ENCODE measurements at regions not wholly inside any gene's neighbourhood (a gene's known extent, or its start where the extent isn't known, plus 50 kb on each side); places are given as distances from the start of the nearest gene placed in this dataset.

DNA sequence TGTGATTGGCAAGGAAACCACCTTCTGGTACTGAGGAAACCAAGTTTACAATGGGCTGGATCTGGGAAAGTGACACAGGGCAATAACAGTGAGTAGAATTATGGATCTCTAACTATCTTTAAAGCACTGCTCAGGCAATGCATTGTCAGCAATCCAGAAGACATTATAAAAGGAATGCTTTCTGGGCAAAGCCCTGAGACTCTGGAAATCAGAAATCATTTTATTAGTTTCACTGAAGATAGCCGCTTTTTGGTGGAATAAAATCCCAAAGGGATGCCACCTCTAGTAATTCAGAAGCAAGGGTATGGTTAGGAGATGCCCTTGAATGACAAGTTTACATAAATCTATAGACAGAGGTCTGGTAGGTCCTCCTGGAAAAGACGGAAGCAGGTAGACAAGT is 211.1 kb downstream of the DMRT2 start:
- Histone ChIP-seq H3K9me3 (replicated peaks) (no peaks in the 10 kb centered on the region), H3K27ac (no peak overlapping the region), H3K27me3 (replicated peaks) (no peaks in the 10 kb centered on the region), H3K36me3 (no peaks in the 10 kb centered on the region), H3K4me1 (replicated peaks) (no peaks in the 10 kb centered on the region), H3K4me3 (no peak overlapping the region)
- no peak for DNase-seq (ENCODE audit: low read depth in 1 of 2, low spot score in 2 of 2)

DNA sequence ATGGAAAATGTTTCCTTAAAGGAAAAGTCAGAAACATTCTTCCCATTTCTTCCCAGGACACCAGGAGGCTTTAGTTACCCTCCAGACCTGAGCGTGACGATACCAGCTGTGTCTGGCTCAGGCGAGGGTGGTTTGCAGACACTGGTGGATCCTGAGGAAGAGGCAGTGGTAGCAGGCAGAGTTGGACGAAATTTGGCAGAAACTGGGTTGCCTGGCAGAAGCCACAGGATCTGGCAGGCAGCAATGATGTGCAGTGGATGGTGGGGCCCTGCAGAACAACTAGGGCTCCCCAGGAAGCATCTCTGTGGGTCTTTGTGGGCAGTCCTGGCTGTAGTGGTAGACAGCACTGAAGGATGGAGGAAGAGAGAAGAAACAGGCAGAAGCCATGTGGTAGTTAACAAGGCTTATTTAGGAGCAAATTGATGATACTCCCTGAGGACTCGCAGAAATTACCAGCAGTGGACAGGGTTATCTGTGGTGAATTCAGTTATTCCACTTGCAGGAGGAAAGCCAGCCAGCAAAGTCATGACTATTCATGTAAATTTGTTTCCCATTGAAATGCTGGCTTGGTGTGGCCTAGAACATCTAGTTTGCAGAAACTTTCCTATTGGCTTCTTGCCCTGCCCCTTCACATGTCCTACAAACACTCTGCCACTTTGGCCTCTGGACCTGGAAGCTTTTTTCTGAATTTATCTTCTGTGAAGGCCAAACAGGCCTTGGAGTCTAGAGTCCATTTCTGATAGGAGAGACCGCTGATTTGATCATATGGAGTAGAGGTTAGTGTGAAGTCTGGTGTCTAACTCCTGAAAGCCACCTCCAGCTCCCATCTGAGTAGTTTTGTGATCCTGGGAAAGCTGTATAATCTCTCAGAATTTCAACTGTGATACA is 212.0 kb downstream of the DMRT2 start:
- H3K4me1 ChIP-seq (replicated peaks) = no peaks in the 10 kb centered on the region
- no peak overlapping the region for H3K27ac ChIP-seq
- no peak for DNase-seq (ENCODE audit: low read depth in 1 of 2, low spot score in 2 of 2)
- H3K9me3 ChIP-seq (replicated peaks) = no peaks in the 10 kb centered on the region
- no peak overlapping the region for H3K4me3 ChIP-seq
- H3K27me3 ChIP-seq (replicated peaks) = no peaks in the 10 kb centered on the region
- no peaks in the 10 kb centered on the region for H3K36me3 ChIP-seq

DNA sequence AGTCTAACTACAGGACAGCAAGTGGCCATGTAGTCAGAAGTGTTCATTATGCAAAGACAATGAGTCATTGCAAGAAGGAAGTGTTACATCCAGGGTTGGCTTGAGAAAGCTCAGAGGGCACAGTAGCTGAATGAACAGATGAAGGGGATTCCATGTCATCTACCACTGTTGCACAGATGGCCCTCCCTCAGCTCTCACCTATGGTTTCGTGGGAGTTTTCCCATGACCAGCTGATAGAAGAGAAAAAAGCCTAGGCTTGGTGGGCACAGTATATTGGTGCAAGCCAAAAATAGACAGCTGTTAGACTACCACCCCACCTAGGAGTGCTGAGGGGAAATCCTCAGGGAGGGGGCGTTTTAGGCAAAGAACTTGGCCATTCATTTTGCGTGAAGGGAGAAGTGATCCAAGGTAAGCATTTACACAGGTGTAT is 217.0 kb downstream of the DMRT2 start:
- Histone ChIP-seq H3K4me3 (no peak overlapping the region), H3K9me3 (replicated peaks) (no peaks in the 10 kb centered on the region), H3K36me3 (no peaks in the 10 kb centered on the region), H3K27ac (no peak overlapping the region), H3K4me1 (replicated peaks) (no peaks in the 10 kb centered on the region), H3K27me3 (replicated peaks) (no peaks in the 10 kb centered on the region)
- no peak for DNase-seq (ENCODE audit: low read depth in 1 of 2, low spot score in 2 of 2)

DNA sequence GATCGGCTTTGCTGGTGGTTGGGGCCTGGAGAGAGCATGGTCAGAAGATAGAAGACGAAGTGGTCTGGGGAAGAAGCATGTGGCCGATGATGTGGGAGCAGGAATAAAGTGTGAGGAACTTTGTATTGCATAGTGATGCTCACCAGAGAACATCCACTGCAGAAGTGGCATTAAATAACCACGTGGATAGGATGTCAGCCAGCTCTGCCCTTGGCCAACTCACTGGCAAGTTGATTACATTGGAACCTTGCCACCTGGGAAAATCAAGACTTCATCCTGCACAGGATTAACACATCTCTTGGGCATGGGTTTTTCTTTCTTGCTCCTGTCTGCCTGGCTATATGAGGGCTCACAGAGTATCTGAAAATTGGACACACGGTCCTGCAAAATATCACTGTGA is 217.4 kb downstream of the DMRT2 start:
- H3K27me3 ChIP-seq (replicated peaks) = no peaks in the 10 kb centered on the region
- no peaks in the 10 kb centered on the region for H3K36me3 ChIP-seq
- no peak overlapping the region for H3K4me3 ChIP-seq
- no peaks in the 10 kb centered on the region for H3K4me1 ChIP-seq (replicated peaks)
- H3K27ac ChIP-seq = no peak overlapping the region
- no peak for DNase-seq (ENCODE audit: low read depth in 1 of 2, low spot score in 2 of 2)
- H3K9me3 ChIP-seq (replicated peaks) = no peaks in the 10 kb centered on the region

DNA sequence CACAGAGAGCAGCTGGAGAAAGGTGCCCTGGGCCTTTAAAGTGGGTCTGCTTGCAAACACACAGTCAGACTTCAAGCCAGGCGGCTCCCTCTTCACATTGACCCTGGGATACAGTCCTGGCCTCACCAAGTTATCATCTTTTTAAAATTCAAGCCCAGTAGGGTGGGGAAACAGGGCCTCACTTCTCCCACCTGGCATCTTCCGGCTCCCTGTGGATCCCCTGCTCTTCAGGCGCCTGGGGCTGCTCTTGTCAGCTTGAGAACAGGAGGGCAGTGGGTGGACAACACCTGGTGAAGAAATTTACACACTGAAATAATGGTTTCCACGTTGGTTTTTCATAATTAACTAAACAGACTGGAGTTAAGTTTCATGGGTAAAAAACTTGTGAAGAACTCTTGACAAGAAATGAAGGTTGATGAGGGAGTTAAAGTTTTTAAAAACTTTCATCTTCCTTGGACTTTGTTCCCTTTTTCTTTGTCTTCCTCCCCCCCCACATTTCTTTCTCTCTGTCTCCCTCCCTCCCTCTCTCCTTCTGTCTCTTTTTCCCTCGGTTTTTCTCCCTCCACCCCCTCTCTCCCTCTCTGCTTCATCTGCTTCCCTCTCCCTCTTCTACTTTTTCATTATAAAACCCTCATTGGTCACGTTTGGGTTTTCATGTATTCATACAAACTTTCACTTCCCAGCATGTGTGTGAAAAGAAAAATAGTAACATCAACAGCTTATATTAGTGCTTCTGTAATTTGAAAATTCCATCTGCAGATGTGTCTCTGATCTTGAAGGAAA is 219.6 kb downstream of the DMRT2 start:
- DNase-seq (ENCODE audit: low read depth in 1 of 2, low spot score in 2 of 2) = no peak
- no peaks in the 10 kb centered on the region for H3K9me3 ChIP-seq (replicated peaks)
- no peak overlapping the region for H3K27ac ChIP-seq
- H3K4me3 ChIP-seq = no peak overlapping the region
- no peaks in the 10 kb centered on the region for H3K27me3 ChIP-seq (replicated peaks)
- H3K4me1 ChIP-seq (replicated peaks) = no peaks in the 10 kb centered on the region
- no peaks in the 10 kb centered on the region for H3K36me3 ChIP-seq

DNA sequence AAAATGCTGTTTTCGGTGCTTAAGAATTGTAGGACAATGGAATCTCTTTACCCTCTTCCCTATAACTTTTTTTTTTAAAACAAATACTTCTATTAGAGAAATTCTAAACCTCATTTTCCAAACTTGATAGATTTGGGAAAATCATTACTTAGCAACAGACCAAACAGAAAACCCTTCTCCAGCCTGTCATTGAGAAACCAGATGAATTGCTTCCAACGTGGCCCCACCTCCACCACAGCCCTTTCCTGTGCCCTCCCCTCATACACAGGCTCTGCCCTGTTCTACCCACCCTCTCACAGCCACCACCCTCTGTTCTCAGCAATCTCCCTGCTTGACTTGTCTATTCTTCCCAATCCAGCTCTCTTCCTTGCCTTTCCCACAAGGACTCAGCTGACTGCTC is 221.2 kb downstream of the DMRT2 start:
- DNase-seq (ENCODE audit: low read depth in 1 of 2, low spot score in 2 of 2) = no peak

DNA sequence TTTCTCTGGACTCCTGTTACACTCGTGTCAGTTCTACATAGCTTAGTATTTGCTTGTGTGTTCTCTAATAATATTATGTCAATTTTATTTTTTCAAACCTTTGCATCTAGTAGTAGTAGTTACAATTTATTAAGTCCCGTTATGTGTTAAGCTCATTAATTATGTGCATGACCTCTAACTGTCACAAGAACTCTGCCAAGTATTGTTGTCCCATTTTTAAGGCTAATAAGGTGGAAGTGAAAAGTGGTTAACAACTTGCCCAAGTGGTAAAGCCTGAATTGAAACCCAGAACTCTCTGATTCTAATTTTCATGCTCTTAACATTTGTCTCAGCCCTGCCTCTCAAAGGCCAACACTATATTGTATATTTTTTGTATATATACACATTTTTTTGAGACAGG is 221.6 kb downstream of the DMRT2 start:
- H3K27me3 ChIP-seq (replicated peaks) = no peaks in the 10 kb centered on the region
- H3K4me1 ChIP-seq (replicated peaks) = no peaks in the 10 kb centered on the region
- DNase-seq (ENCODE audit: low read depth in 1 of 2, low spot score in 2 of 2) = no peak
- no peaks in the 10 kb centered on the region for H3K36me3 ChIP-seq
- H3K4me3 ChIP-seq = no peak overlapping the region
- H3K27ac ChIP-seq = no peak overlapping the region
- no peaks in the 10 kb centered on the region for H3K9me3 ChIP-seq (replicated peaks)

More for the DNA sequence above, 221.2 kb downstream of the DMRT2 start:
- no peaks in the 10 kb centered on the region for H3K36me3 ChIP-seq
- H3K27me3 ChIP-seq (replicated peaks) = no peaks in the 10 kb centered on the region
- no peaks in the 10 kb centered on the region for H3K4me1 ChIP-seq (replicated peaks)
- H3K27ac ChIP-seq = no peak overlapping the region
- H3K9me3 ChIP-seq (replicated peaks) = no peaks in the 10 kb centered on the region
- H3K4me3 ChIP-seq = no peak overlapping the region

DNA sequence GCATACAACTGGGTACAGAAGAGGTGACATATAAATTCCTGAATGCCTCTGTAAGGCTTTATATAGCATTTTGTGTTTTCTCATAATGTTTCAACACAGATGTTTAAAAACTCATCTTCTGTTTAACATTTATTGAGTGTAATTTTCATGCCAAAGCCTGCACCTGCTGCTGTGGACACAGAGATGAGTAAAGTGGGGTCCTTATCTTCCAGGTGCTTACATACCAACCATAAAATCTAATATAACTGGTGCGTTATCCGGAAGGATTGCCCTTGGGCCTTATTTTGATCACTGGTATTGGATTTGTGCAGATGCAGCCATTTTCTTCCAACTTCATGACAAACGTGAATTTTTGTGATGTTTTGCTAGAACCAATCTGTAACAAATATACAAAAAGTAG is 222.3 kb downstream of the DMRT2 start:
- DNase-seq (ENCODE audit: low read depth in 1 of 2, low spot score in 2 of 2) = no peak
- H3K27ac ChIP-seq = no peak overlapping the region

DNA sequence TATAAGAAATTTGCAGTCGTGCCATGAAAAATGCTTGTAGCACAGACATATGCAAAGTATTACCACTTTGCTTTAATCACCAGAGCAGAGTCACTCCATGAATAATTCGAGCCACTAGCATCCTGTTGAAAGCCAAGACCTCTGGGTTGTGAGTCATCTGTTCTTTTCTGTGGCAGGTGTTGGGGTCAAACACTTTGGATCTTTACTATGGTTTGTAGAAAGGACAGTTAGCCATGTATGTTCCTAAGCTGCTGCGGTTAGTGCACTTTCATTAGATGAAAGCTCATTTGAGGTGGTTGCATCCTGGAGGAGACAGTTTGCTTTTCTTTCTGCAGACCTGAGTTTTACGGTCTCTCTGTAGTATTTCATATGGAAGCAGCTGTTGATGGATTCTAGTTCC is 223.7 kb downstream of the DMRT2 start:
- H3K36me3 ChIP-seq = no peaks in the 10 kb centered on the region
- DNase-seq (ENCODE audit: low read depth in 1 of 2, low spot score in 2 of 2) = no peak
- no peak overlapping the region for H3K4me3 ChIP-seq
- H3K27ac ChIP-seq = no peak overlapping the region
- no peaks in the 10 kb centered on the region for H3K9me3 ChIP-seq (replicated peaks)
- no peaks in the 10 kb centered on the region for H3K4me1 ChIP-seq (replicated peaks)
- no peaks in the 10 kb centered on the region for H3K27me3 ChIP-seq (replicated peaks)

More for the DNA sequence above, 222.3 kb downstream of the DMRT2 start:
- Histone ChIP-seq H3K4me1 (replicated peaks) (no peaks in the 10 kb centered on the region), H3K9me3 (replicated peaks) (no peaks in the 10 kb centered on the region), H3K36me3 (no peaks in the 10 kb centered on the region), H3K27me3 (replicated peaks) (no peaks in the 10 kb centered on the region), H3K4me3 (no peak overlapping the region)

DNA sequence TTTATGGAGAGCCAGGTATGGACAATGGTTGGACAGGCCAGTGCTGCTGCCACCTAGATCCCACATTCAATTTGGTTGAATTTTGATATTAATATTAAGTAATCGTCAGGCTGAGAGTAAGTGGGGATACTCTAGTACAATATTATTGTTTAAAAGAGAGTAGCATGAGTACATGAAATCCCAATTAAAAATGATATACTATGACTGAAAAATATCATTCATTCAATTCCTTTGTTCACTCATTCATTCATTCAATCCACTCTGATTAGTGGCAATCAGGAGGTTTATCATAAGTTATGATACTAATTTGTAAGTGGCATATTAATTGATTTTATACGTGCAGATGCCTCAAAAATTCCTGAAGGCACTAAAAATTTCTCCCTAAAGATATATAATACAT is 224.2 kb downstream of the DMRT2 start:
- Histone ChIP-seq H3K4me1 (replicated peaks) (no peaks in the 10 kb centered on the region), H3K4me3 (no peak overlapping the region), H3K36me3 (no peaks in the 10 kb centered on the region), H3K27me3 (replicated peaks) (no peaks in the 10 kb centered on the region), H3K9me3 (replicated peaks) (no peaks in the 10 kb centered on the region), H3K27ac (no peak overlapping the region)
- DNase-seq (ENCODE audit: low read depth in 1 of 2, low spot score in 2 of 2) = no peak

DNA sequence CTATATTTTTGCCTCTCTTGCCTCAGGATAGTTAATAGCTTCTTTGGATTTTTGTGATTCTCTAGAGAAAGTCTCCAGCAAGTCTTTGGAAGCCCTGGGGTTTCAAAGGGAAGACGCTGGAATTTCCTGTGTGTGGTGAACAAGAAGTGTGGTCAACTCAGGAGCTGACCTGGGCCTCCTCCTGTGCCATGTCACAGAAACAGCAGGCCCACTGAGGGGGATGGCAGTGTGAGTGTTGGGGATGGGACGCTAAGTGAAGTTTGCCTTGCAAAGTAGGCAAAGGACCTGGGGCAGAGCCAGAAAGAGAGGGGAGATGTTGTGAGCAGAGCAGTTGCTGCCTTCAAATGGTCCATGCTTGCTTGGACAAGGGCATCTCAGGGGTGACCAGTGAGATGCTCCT is 226.3 kb downstream of the DMRT2 start:
- Histone ChIP-seq H3K27me3 (replicated peaks) (no peaks in the 10 kb centered on the region), H3K9me3 (replicated peaks) (no peaks in the 10 kb centered on the region), H3K4me1 (replicated peaks) (no peaks in the 10 kb centered on the region), H3K36me3 (no peaks in the 10 kb centered on the region), H3K4me3 (no peak overlapping the region), H3K27ac (no peak overlapping the region)
- DNase-seq (ENCODE audit: low read depth in 1 of 2, low spot score in 2 of 2) = no peak

DNA sequence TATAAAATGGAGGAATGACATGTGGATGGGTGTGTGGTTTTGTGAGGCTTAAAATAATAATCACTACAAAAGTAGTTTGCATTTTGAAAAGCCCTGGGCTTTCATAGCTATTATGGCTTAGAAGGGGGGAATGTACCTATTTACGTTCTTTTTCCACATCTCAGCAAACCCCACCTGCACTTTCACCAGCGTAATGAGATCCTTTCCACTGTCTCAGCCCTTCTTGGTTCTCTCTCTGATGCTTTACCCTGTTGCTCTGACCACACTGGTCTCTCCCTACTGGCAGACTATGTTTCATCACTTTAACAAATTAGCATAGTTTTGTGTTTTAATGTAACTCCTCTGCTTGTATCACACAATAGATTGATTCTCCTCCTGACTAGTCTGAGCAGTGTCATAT is 234.6 kb downstream of the DMRT2 start:
- Histone ChIP-seq H3K36me3 (no peaks in the 10 kb centered on the region), H3K9me3 (replicated peaks) (no peaks in the 10 kb centered on the region), H3K4me1 (replicated peaks) (no peaks in the 10 kb centered on the region), H3K27ac (no peak overlapping the region), H3K27me3 (replicated peaks) (no peaks in the 10 kb centered on the region), H3K4me3 (no peak overlapping the region)
- DNase-seq (ENCODE audit: low read depth in 1 of 2, low spot score in 2 of 2) = no peak

DNA sequence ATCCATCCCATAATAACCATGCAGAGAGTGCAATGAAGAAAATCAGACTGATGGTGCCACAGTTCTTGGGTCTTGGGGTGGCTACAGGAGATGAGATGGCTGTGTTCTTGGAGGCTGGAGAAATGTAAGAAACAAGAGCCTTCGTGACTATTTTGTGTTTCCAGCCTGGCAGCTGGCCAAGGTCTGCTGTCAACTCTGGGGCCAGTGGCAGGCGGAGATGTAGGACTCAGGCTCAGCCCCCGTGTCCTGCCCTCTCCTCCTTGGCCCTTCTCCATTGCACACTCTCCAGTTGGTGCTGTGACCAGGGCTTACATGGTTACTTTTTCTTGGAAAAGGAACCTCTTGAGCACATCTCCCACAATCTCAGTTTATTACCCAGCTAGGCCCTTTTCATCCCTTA is 235.4 kb downstream of the DMRT2 start:
- no peaks in the 10 kb centered on the region for H3K27me3 ChIP-seq (replicated peaks)
- H3K4me1 ChIP-seq (replicated peaks) = no peaks in the 10 kb centered on the region
- H3K4me3 ChIP-seq = no peak overlapping the region
- no peaks in the 10 kb centered on the region for H3K9me3 ChIP-seq (replicated peaks)
- DNase-seq (ENCODE audit: low read depth in 1 of 2, low spot score in 2 of 2) = no peak
- no peaks in the 10 kb centered on the region for H3K36me3 ChIP-seq
- no peak overlapping the region for H3K27ac ChIP-seq

DNA sequence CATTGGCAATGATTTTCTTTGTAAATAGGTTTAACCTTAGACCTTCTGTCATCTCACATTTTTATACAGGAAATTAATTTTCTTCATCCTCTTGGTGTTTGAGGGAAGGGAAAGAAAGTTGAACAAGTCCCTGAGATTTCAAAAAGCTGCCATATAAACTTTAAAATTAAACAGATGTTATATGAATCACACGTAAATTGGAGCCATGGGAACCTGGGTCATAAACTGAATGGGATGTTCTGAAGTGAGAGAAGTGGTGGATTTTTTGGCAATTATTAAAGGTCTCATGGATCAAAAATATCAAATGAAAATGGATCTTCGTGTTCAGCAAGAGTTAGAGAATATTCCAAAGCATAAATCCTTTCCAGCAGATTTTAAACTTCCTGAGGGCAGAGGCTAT is 242.2 kb downstream of the DMRT2 start:
- Histone ChIP-seq H3K9me3 (replicated peaks) (no peaks in the 10 kb centered on the region), H3K27ac (no peak overlapping the region), H3K4me3 (no peak overlapping the region), H3K4me1 (replicated peaks) (no peaks in the 10 kb centered on the region), H3K27me3 (replicated peaks) (no peaks in the 10 kb centered on the region), H3K36me3 (no peaks in the 10 kb centered on the region)
- no peak for DNase-seq (ENCODE audit: low read depth in 1 of 2, low spot score in 2 of 2)

Measured in SJSA1 (cell line).